Endodermal cell (in vitro differentiated cells): ENCODE measurements at regions not wholly inside any gene's neighbourhood (a gene's known extent, or its start where the extent isn't known, plus 50 kb on each side); places are given as distances from the start of the nearest gene placed in this dataset.

Source experiments
- DNase-seq: peaks from one replicate; pipeline ENCODE4 v3.0.0-alpha.2; 2017
- H3K27ac ChIP-seq: 2 replicates; pipeline ENCODE4 v1.5.1; 2013; ENCODE audit warnings: mild to moderate bottlenecking, low read depth, low read length, moderate library complexity
- H3K27me3 ChIP-seq: 2 replicates; pipeline ENCODE4 v1.6.1; 2013; ENCODE audit warnings: mild to moderate bottlenecking, low read length, moderate library complexity; ENCODE audit not compliant: insufficient read depth, control insufficient read depth, poor library complexity, severe bottlenecking
- H3K36me3 ChIP-seq: 2 replicates; pipeline ENCODE4 v1.7.0; 2013; ENCODE audit warnings: mild to moderate bottlenecking, low read length, moderate library complexity; ENCODE audit not compliant: control insufficient read depth, insufficient read depth
- H3K4me1 ChIP-seq: one replicate; pipeline ENCODE4 v1.7.0; 2013; ENCODE audit warnings: low read length; ENCODE audit not compliant: control insufficient read depth, insufficient read depth
- H3K4me3 ChIP-seq: 2 replicates; pipeline ENCODE4 v1.5.1; 2013; ENCODE audit warnings: mild to moderate bottlenecking, low read length, moderate library complexity
- H3K9ac ChIP-seq: 2 replicates; pipeline ENCODE4 v1.6.1; 2013; ENCODE audit warnings: mild to moderate bottlenecking, low read length, moderate library complexity; ENCODE audit not compliant: poor library complexity, severe bottlenecking; ENCODE audit errors: extremely low read depth
- H3K9me3 ChIP-seq: 2 replicates; pipeline ENCODE4 v1.6.1; 2013; ENCODE audit warnings: mild to moderate bottlenecking, low read length, moderate library complexity; ENCODE audit not compliant: control insufficient read depth
- H3K27ac Mint-ChIP-seq: 2 replicates; pipeline ENCODE4 v1.8.0; 2020; ENCODE audit warnings: mixed read lengths
- H3K27me3 Mint-ChIP-seq: 2 replicates; pipeline ENCODE4 v1.8.0; 2021; ENCODE audit warnings: mild to moderate bottlenecking, mixed read lengths; ENCODE audit not compliant: insufficient read depth
- H3K36me3 Mint-ChIP-seq: 2 replicates; pipeline ENCODE4 v1.8.0; 2020; ENCODE audit warnings: low read depth, mixed read lengths
- H3K4me1 Mint-ChIP-seq: 2 replicates; pipeline ENCODE4 v1.8.0; 2020; ENCODE audit warnings: mixed read lengths
- H3K4me3 Mint-ChIP-seq: 2 replicates; pipeline ENCODE4 v1.8.0; 2020; ENCODE audit warnings: mild to moderate bottlenecking, moderate library complexity, mixed read lengths
- H3K9me3 Mint-ChIP-seq: 2 replicates; pipeline ENCODE4 v1.8.0; 2020; ENCODE audit warnings: mild to moderate bottlenecking, mixed read lengths
- WGBS, 2 experiments: methylation state at CpG; one replicate each; pipeline versions ENCODE4 v1.1.5 to v1.1.7; 2013; ENCODE audit warnings: missing lambda C conversion rate in 2 of 2, mixed read lengths in 1 of 2; ENCODE audit not compliant: insufficient coverage in 1 of 2, insufficient read length in 1 of 2; 5-methylcytosine and 5-hydroxymethylcytosine counted together
- TF ChIP-seq, protein P1 (sequence below): fragments of 200-600 bp; sonication (generic); conservative IDR thresholded peaks from 2 replicates; pipeline ENCODE4 v1.5.0; 2021; ENCODE audit warnings: antibody characterized with exemption, mild to moderate bottlenecking

DNA sequence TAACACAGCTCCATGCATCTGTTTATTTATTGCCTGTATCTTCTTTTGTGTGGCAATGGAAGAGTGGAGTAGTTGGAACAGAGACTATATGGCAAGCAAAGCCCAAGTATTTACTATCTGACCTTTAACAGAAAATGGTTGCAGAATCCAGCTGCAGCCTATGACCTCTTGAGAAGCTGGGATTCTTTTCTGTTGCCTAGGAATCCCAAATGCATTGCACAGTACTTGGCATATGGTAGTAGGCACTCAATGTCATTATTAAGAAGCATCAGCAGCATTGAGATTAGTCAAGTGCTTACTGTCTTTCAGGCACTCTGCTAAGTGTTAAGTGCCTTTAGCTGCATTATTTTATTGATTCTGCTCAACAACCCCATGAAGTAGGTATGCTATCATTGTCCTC, 331.6 kb downstream of the CCDC85A start:
- DNase-seq: no peak
- Mint-ChIP-seq H3K4me1 (peaks cover 5% of the 10 kb centered on the region), H3K9me3 (peaks cover 13% of the 10 kb centered on the region), H3K4me3 (no peak overlapping the region), H3K27ac (no peak overlapping the region), H3K27me3 (peaks cover 2% of the 10 kb centered on the region), H3K36me3 (no peaks in the 10 kb centered on the region)
- Histone ChIP-seq H3K36me3 (no peaks in the 10 kb centered on the region), H3K9me3 (no peaks in the 10 kb centered on the region), H3K4me3 (no peak overlapping the region), H3K9ac (no peak overlapping the region), H3K27ac (no peak overlapping the region), H3K4me1 (no peaks in the 10 kb centered on the region), H3K27me3 (no peaks in the 10 kb centered on the region)
- TF ChIP-seq, protein P1, sequence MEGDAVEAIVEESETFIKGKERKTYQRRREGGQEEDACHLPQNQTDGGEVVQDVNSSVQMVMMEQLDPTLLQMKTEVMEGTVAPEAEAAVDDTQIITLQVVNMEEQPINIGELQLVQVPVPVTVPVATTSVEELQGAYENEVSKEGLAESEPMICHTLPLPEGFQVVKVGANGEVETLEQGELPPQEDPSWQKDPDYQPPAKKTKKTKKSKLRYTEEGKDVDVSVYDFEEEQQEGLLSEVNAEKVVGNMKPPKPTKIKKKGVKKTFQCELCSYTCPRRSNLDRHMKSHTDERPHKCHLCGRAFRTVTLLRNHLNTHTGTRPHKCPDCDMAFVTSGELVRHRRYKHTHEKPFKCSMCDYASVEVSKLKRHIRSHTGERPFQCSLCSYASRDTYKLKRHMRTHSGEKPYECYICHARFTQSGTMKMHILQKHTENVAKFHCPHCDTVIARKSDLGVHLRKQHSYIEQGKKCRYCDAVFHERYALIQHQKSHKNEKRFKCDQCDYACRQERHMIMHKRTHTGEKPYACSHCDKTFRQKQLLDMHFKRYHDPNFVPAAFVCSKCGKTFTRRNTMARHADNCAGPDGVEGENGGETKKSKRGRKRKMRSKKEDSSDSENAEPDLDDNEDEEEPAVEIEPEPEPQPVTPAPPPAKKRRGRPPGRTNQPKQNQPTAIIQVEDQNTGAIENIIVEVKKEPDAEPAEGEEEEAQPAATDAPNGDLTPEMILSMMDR: no peak

DNA sequence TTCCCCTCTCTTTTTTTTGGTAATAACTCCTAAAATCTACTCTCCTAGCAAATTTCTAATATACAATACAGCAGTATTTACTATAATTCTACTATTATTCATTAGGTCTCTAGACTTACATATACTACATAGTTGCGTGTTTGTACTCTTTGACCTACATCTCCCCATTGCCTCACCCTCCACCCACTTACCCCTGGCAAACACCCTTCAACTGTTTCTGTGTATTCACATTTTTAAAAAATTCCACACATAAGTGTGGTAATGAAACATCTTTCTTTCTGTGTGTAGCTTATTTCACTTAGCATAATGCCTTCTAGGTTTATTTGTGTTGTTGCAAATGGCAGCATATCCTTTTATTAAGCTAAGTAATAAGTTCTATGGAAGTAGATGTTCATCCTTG, 336.0 kb downstream of the CCDC85A start:
- DNase-seq: no peak
- WGBS, 2 experiments: 80 to 83% methylated on average over 1 of the region's 1 CpG
- Histone ChIP-seq H3K9me3 (no peaks in the 10 kb centered on the region), H3K36me3 (no peaks in the 10 kb centered on the region), H3K9ac (no peak overlapping the region), H3K27ac (no peak overlapping the region), H3K4me3 (no peak overlapping the region), H3K4me1 (no peaks in the 10 kb centered on the region), H3K27me3 (no peaks in the 10 kb centered on the region)
- H3K9me3 Mint-ChIP-seq: no peaks in the 10 kb centered on the region
- H3K27me3 Mint-ChIP-seq: no peaks in the 10 kb centered on the region
- no peak overlapping the region for H3K27ac Mint-ChIP-seq
- H3K4me3 Mint-ChIP-seq: no peak overlapping the region
- TF ChIP-seq, protein P1: no peak
- H3K36me3 Mint-ChIP-seq: no peaks in the 10 kb centered on the region
- H3K4me1 Mint-ChIP-seq: no peaks in the 10 kb centered on the region

DNA sequence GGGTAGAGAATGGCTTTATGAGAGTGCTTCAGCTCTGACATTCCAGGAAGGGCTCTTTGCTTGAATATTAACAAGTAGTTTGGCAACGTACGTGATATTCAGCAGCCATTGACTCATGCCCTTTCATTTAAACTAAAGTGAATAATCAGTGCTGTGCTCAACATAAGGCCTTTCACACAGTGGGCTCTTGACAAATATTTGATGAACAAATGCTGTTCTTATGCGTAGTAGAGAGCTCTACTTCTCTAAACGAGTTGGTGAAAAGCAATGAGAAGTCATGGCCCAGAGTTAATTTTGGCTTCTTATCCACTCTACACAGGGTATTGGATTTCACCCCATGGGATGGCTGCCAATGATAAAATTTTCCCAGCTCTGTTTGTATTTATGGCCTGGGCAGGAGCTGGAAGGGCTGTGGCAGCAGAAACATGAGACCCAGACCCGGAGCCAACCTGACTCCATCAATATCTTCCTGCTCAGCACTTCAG, 338.9 kb downstream of the CCDC85A start:
- no peaks in the 10 kb centered on the region for H3K4me1 ChIP-seq
- H3K4me3 ChIP-seq: no peak overlapping the region
- no peaks in the 10 kb centered on the region for H3K27me3 ChIP-seq
- no peak overlapping the region for H3K4me3 Mint-ChIP-seq
- 87 to 89% methylated on average over 2 to 5 of the region's 5 CpGs for WGBS, 2 experiments
- no peaks in the 10 kb centered on the region for H3K27me3 Mint-ChIP-seq
- H3K27ac Mint-ChIP-seq: no peak overlapping the region
- TF ChIP-seq, protein P1: no peak
- no peak for DNase-seq
- H3K36me3 Mint-ChIP-seq: no peaks in the 10 kb centered on the region
- H3K9me3 Mint-ChIP-seq: no peaks in the 10 kb centered on the region
- no peaks in the 10 kb centered on the region for H3K36me3 ChIP-seq
- no peak overlapping the region for H3K9ac ChIP-seq
- no peaks in the 10 kb centered on the region for H3K9me3 ChIP-seq
- no peaks in the 10 kb centered on the region for H3K4me1 Mint-ChIP-seq
- H3K27ac ChIP-seq: no peak overlapping the region
